H7 (cell line): ENCODE measurements at regions not wholly inside any gene's neighbourhood (a gene's known extent, or its start where the extent isn't known, plus 50 kb on each side); places are given as distances from the start of the nearest gene placed in this dataset.

Source experiments
- DNase-seq: peaks from one replicate; pipeline ENCODE4 v3.0.0; 2012
- H3K27me3 ChIP-seq: 2 replicates; pipeline ENCODE4 v1.6.0; 2011; ENCODE audit warnings: mild to moderate bottlenecking, low read length; ENCODE audit not compliant: control insufficient read depth, insufficient read depth
- H3K36me3 ChIP-seq: replicated peaks from 2 replicates; pipeline ENCODE4 v1.5.1; 2011; ENCODE audit warnings: low read length; ENCODE audit not compliant: control insufficient read depth, insufficient read depth
- H3K4me3 ChIP-seq: 2 replicates; pipeline ENCODE4 v1.5.1; 2011; ENCODE audit warnings: low read depth, mild to moderate bottlenecking, control low read depth, low read length, moderate library complexity; ENCODE audit not compliant: insufficient read depth

- Histone ChIP-seq H3K36me3 (no peaks in the 10 kb centered on the region; the same call in 1 of the 2 replicates), H3K4me3 (no peak overlapping the region), H3K27me3 (no peaks in the 10 kb centered on the region)
- no peak for DNase-seq
Measured at GRCh38 chr12:27382924-27383323, 50.3 kb downstream of the BMAL2 start.

- peak; percentile 73 for DNase-seq
- no peak overlapping the region for H3K4me3 ChIP-seq
- no peaks in the 10 kb centered on the region for H3K27me3 ChIP-seq
- no peaks in the 10 kb centered on the region; the same call in 1 of the 2 replicates for H3K36me3 ChIP-seq
Measured at GRCh38 chr12:27383429-27384260, 51.0 kb downstream of the BMAL2 start.

- DNase-seq, result no peak
- Histone ChIP-seq H3K36me3 (no peaks in the 10 kb centered on the region; the same call in 1 of the 2 replicates), H3K4me3 (no peak overlapping the region), H3K27me3 (no peaks in the 10 kb centered on the region)
Measured at GRCh38 chr12:27384261-27384590, 51.6 kb downstream of the BMAL2 start.

GRCh38 chr12:27385766-27386564, 53.3 kb downstream of the BMAL2 start:
- no peak overlapping the region for H3K4me3 ChIP-seq

GRCh38 chr12:27387473-27387872, 54.8 kb downstream of the BMAL2 start:
- H3K36me3 ChIP-seq, result no peaks in the 10 kb centered on the region; the same call in 1 of the 2 replicates
- H3K27me3 ChIP-seq, result no peaks in the 10 kb centered on the region
- H3K4me3 ChIP-seq, result no peak overlapping the region
- no peak for DNase-seq

More at GRCh38 chr12:27385766-27386564, 53.3 kb downstream of the BMAL2 start:
- Histone ChIP-seq H3K36me3 (no peaks in the 10 kb centered on the region; the same call in 1 of the 2 replicates), H3K27me3 (no peaks in the 10 kb centered on the region)
- no peak for DNase-seq

GRCh38 chr12:27388650-27389049, 56.0 kb downstream of the BMAL2 start:
- DNase-seq, result no peak
- H3K36me3 ChIP-seq, result no peaks in the 10 kb centered on the region; the same call in 1 of the 2 replicates
- H3K4me3 ChIP-seq, result no peak overlapping the region
- H3K27me3 ChIP-seq, result no peaks in the 10 kb centered on the region

GRCh38 chr12:27394676-27395075, 51.9 kb upstream of the SMCO2 start:
- no peaks in the 10 kb centered on the region for H3K36me3 ChIP-seq
- DNase-seq, result no peak
- H3K27me3 ChIP-seq, result no peaks in the 10 kb centered on the region
- H3K4me3 ChIP-seq, result no peak overlapping the region

- Histone ChIP-seq H3K27me3 (no peaks in the 10 kb centered on the region), H3K4me3 (no peak overlapping the region), H3K36me3 (peaks cover 1% of the 10 kb centered on the region; the same call in 1 of the 2 replicates)
- no peak for DNase-seq
Measured at GRCh38 chr12:27396216-27396815, 50.2 kb upstream of the SMCO2 start.
